Stomach (tissue), 4 donors: ENCODE measurements at regions not wholly inside any gene's neighbourhood (a gene's known extent, or its start where the extent isn't known, plus 50 kb on each side); places are given as distances from the start of the nearest gene placed in this dataset.

ENCODE experiments used
- EP300 ChIP-seq: sonication (generic); formaldehyde crosslinking; IDR thresholded peaks from one replicate; pipeline ENCODE4 v1.6.1; 2017; ENCODE audit warnings: antibody characterized with exemption
- POLR2AphosphoS5 ChIP-seq, 3 donors: sonication (generic); formaldehyde crosslinking; IDR thresholded peaks; one replicate each; pipeline ENCODE4 v1.6.1; 2016; ENCODE audit warnings: antibody characterized with exemption in 3 of 3
- TF ChIP-seq, protein P1 (sequence below), 7 experiments: fragments of 450-650 bp in 4 of 7; fragments of 200-600 bp in 3 of 7; sonication (generic) in 3 of 7; IDR thresholded peaks; one replicate each; pipeline ENCODE4 v1.5.1; 2016 to 2019; ENCODE audit warnings: antibody characterized with exemption in 7 of 7, control low read depth in 2 of 7, mild to moderate bottlenecking in 1 of 7

DNA sequence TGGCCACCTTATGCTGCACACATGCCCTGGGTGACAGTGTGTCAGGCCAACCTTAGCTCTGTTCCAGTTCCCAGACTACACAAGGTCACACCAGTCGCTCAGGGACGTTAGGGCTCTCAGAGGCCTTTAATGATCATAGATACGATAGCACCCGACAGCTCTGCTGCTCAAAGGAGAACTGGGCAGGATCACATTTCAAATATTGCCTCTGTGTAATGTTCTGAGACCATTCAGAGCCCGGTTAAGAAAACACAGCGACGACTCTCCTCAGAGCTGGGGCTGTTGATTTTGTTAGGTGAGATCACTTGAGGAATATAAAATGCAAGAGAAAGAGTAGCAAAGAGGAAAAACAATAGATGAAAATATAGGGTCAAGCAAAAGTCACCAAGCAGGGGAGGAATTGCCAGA, 166.6 kb upstream of the TANK start:
- no peak for TF ChIP-seq POLR2AphosphoS5 (IDR thresholded peaks at IDR 0.05)
- no peak for TF ChIP-seq EP300
- TF ChIP-seq, protein P1, sequence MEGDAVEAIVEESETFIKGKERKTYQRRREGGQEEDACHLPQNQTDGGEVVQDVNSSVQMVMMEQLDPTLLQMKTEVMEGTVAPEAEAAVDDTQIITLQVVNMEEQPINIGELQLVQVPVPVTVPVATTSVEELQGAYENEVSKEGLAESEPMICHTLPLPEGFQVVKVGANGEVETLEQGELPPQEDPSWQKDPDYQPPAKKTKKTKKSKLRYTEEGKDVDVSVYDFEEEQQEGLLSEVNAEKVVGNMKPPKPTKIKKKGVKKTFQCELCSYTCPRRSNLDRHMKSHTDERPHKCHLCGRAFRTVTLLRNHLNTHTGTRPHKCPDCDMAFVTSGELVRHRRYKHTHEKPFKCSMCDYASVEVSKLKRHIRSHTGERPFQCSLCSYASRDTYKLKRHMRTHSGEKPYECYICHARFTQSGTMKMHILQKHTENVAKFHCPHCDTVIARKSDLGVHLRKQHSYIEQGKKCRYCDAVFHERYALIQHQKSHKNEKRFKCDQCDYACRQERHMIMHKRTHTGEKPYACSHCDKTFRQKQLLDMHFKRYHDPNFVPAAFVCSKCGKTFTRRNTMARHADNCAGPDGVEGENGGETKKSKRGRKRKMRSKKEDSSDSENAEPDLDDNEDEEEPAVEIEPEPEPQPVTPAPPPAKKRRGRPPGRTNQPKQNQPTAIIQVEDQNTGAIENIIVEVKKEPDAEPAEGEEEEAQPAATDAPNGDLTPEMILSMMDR (IDR thresholded peaks at IDR 0.05): no peak
